SK-N-SH (cell line): ENCODE measurements at regions not wholly inside any gene's neighbourhood (a gene's known extent, or its start where the extent isn't known, plus 50 kb on each side); places are given as distances from the start of the nearest gene placed in this dataset.

Experiments used
- CTCF ChIA-PET: fragments of 300-600, 350-600 bp; formaldehyde crosslinking; extraction: SDS; loops from one replicate; lab custom pipeline; 2021; lab: Yijun Ruan, JAX
- POLR2A ChIA-PET: fragments of 350-600 bp; sonication (Branson Sonifier 250); formaldehyde crosslinking; extraction: SDS; loops from one replicate; lab custom pipeline; 2020; ENCODE audit warnings: antibody characterized with exemption, inconsistent platforms; lab: Yijun Ruan, JAX
- DNase-seq: peaks from one replicate; pipeline ENCODE4 v3.0.0; 2012
- H2AFZ ChIP-seq: fragments of 200-600 bp; sonication (generic); 2 replicates; pipeline ENCODE4 v1.8.1; 2016; ENCODE audit warnings: antibody characterized with exemption, mild to moderate bottlenecking, low read depth
- H3F3A ChIP-seq: fragments of 200-600 bp; sonication (generic); replicated peaks from 2 replicates; pipeline ENCODE3; 2016; ENCODE audit warnings: antibody characterized with exemption, mild to moderate bottlenecking; ENCODE audit not compliant: insufficient read depth
- H3K27ac ChIP-seq, 2 experiments: fragments of 200-500 bp in 1 of 2; fragments of 200-600 bp in 1 of 2; sonication (Bioruptor generic) in 1 of 2; sonication (generic), shearing (Covaris generic) in 1 of 2; 2 replicates each; pipeline versions ENCODE4 v1.5.1 to v1.6.1; 2014 to 2016; ENCODE audit warnings: low read depth in 2 of 2, inconsistent platforms in 1 of 2, low read length in 1 of 2, mild to moderate bottlenecking in 1 of 2, mixed read lengths in 1 of 2
- H3K27me3 ChIP-seq: fragments of 200-600 bp; sonication (generic), shearing (Covaris generic); 2 replicates; pipeline ENCODE4 v1.6.1; 2016; ENCODE audit warnings: mixed run types; ENCODE audit not compliant: insufficient read depth
- H3K36me3 ChIP-seq, 2 experiments: fragments of 200-500 bp in 1 of 2; fragments of 200-600 bp in 1 of 2; sonication (Bioruptor generic) in 1 of 2; sonication (generic) in 1 of 2; replicated peaks in 1 of 2; 2 replicates each; pipeline versions ENCODE3 to v1.5.1; 2014 to 2016; ENCODE audit warnings: low read length in 1 of 2, mild to moderate bottlenecking in 1 of 2; ENCODE audit not compliant: insufficient read depth in 2 of 2, control insufficient read depth in 1 of 2
- H3K4me1 ChIP-seq, 2 experiments: fragments of 200-500 bp in 1 of 2; fragments of 200-600 bp in 1 of 2; sonication (Bioruptor generic) in 1 of 2; sonication (generic), shearing (Covaris generic) in 1 of 2; 2 replicates each; pipeline versions ENCODE4 v1.5.1 to v1.6.1; 2014 to 2016; ENCODE audit warnings: low read depth in 1 of 2, low read length in 1 of 2, mixed run types in 1 of 2; ENCODE audit not compliant: insufficient read depth in 2 of 2, control insufficient read depth in 1 of 2
- H3K4me2 ChIP-seq: fragments of 200-600 bp; sonication (generic), shearing (Covaris generic); 2 replicates; pipeline ENCODE4 v1.6.1; 2017; ENCODE audit warnings: mixed run types
- H3K4me3 ChIP-seq, 2 experiments: fragments of 200-500 bp in 1 of 2; fragments of 200-600 bp in 1 of 2; sonication (Bioruptor generic) in 1 of 2; sonication (generic), shearing (Covaris generic) in 1 of 2; 2 replicates each; pipeline versions ENCODE4 v1.5.1 to v1.8.1; 2014 to 2016; ENCODE audit warnings: low read depth in 2 of 2, inconsistent platforms in 1 of 2, low read length in 1 of 2, mild to moderate bottlenecking in 1 of 2, mixed read lengths in 1 of 2, moderate library complexity in 1 of 2
- H3K79me2 ChIP-seq: fragments of 200-600 bp; sonication (generic); 2 replicates; pipeline ENCODE4 v1.8.1; 2017; ENCODE audit warnings: mild to moderate bottlenecking; ENCODE audit not compliant: insufficient read depth
- H3K9ac ChIP-seq: fragments of 200-600 bp; sonication (generic); 2 replicates; pipeline ENCODE4 v1.6.1; 2017; ENCODE audit warnings: mixed run types
- H3K9me2 ChIP-seq: fragments of 200-600 bp; sonication (generic); 2 replicates; pipeline ENCODE4 v1.6.1; 2017; ENCODE audit warnings: mixed run types
- H3K9me3 ChIP-seq: fragments of 200-600 bp; sonication (generic); 2 replicates; pipeline ENCODE4 v1.6.1; 2017; ENCODE audit warnings: mixed run types, mild to moderate bottlenecking, moderate library complexity
- H4K20me1 ChIP-seq: fragments of 200-600 bp; sonication (generic); 2 replicates; pipeline ENCODE4 v1.6.1; 2017; ENCODE audit warnings: mild to moderate bottlenecking, mixed run types; ENCODE audit not compliant: insufficient read depth
- EP300 ChIP-seq, 2 experiments: IDR thresholded peaks; 2 replicates each; pipeline versions ENCODE4 v1.4.0 to v1.6.1; 2012; ENCODE audit warnings: borderline replicate concordance in 1 of 2, low read depth in 1 of 2, low read length in 1 of 2
- GABPA ChIP-seq: IDR thresholded peaks from 2 replicates; pipeline ENCODE4 v1.4.0; 2012; ENCODE audit warnings: low read depth, mild to moderate bottlenecking
- MEF2A ChIP-seq: IDR thresholded peaks from 2 replicates; pipeline ENCODE4 v1.4.0; 2012; ENCODE audit warnings: low read depth, borderline replicate concordance
- POLR2AphosphoS5 ChIP-seq: IDR thresholded peaks from 2 replicates; pipeline ENCODE4 v1.6.1; 2012; ENCODE audit warnings: low read depth, low read length
- RAD21 ChIP-seq: IDR thresholded peaks from 2 replicates; pipeline ENCODE4 v1.6.1; 2012; ENCODE audit warnings: mild to moderate bottlenecking, low read length
- SMC3 ChIP-seq: IDR thresholded peaks from 2 replicates; pipeline ENCODE4 v1.6.1; 2012; ENCODE audit warnings: low read depth, low read length, improper control_type of control experiment
- YY1 ChIP-seq: IDR thresholded peaks from 2 replicates; pipeline ENCODE4 v1.4.0; 2012; ENCODE audit warnings: low read depth, mild to moderate bottlenecking
- WGBS: methylation state at CpG from one replicate; pipeline ENCODE4 v1.1.6; 2017; ENCODE audit warnings: low lambda C conversion rate; 5-methylcytosine and 5-hydroxymethylcytosine counted together
- TF ChIP-seq, protein P1 (sequence below): fragments of 150-350 bp; IDR thresholded peaks from 2 replicates; pipeline ENCODE4 v1.6.1; 2017; ENCODE audit warnings: antibody characterized with exemption, low read length, low read depth, borderline replicate concordance
- TF ChIP-seq, protein P2 (sequence below): IDR thresholded peaks from 2 replicates; pipeline ENCODE4 v1.6.1; 2012; ENCODE audit warnings: mild to moderate bottlenecking, low read depth, low read length, moderate library complexity

DNA sequence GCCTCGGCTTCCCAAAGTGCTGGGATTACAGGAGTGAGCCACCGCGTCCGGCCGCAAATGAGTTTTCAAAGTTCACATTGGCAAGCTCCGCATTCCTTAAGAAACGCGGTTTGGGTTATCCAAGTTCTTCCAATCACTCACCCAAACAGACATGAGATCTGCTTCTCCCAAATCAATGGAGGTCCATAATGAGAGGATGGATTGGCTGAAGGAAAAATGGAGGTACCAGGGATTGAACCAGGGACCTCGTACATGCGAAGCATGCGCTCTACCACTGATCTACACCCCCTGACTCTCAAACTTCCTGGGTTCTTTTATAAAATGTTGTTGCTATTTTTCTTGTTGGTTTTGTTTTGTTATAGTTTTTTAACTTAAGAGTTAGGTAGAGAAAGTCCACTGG lies 170.0 kb downstream of the GPX5 start:
- no peak overlapping the region for H3K9ac ChIP-seq
- 14% methylated on average over 11 of the region's 11 CpGs for WGBS
- H2AFZ ChIP-seq, result no peak overlapping the region
- H3K36me3 ChIP-seq, result no peaks in the 10 kb centered on the region
- H3K27ac ChIP-seq, result no peak overlapping the region
- H3K27me3 ChIP-seq, result peaks cover 55% of the 10 kb centered on the region
- H3K4me1 ChIP-seq, result peaks cover 0 to 2% of the 10 kb centered on the region in 2 experiments; a peak in 1 of 4 replicates
- TF ChIP-seq SMC3 (no peak), GABPA (no peak), RAD21 (no peak), EP300 (IDR thresholded peaks at IDR 0.05; ENCODE audit: borderline replicate concordance in 1 of 2, low read depth in 1 of 2, low read length in 1 of 2) (no peak)
- TF ChIP-seq, all 33 proteins: peak for 0
- H3K79me2 ChIP-seq, result no peaks in the 10 kb centered on the region
- no peak for DNase-seq
- H3K9me3 ChIP-seq, result no peaks in the 10 kb centered on the region
- H3K4me2 ChIP-seq, result peak overlapping the region; percentile 42; the same call in 1 of the 2 replicates
- no peaks in the 10 kb centered on the region for H4K20me1 ChIP-seq
- POLR2A ChIA-PET, result no interaction called here
- CTCF ChIA-PET, result no interaction called here
- no peaks in the 10 kb centered on the region for H3F3A ChIP-seq
- H3K4me3 ChIP-seq, result peak overlapping the region in 1 of 2 experiments; percentile 35; a peak in 2 of 4 replicates
- no peaks in the 10 kb centered on the region for H3K9me2 ChIP-seq

DNA sequence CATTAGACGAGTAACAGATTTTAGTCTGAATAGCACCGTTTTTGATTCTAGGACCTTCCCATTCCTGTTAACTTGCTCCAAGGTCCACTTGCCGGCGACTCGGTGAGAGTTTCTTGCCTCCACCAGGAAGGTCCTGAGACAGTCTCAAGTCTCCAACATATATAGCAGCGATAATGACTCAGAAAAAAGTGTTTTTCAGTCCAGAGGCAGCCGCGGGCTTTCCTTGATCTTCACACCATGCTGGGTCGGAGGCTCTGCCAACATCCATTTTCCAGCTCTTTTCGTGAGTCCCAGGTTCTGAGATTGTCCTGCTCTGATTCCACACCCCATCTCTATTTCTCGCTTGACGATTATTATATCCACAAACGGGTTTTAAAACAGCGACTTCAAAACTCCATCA lies 170.5 kb downstream of the GPX5 start:
- Histone ChIP-seq H3K9me3 (no peaks in the 10 kb centered on the region), H3F3A (no peaks in the 10 kb centered on the region), H3K27ac (no peak overlapping the region), H3K36me3 (no peaks in the 10 kb centered on the region), H4K20me1 (no peaks in the 10 kb centered on the region), H3K9me2 (no peaks in the 10 kb centered on the region), H3K9ac (no peak overlapping the region), H3K4me2 (peak overlapping the region; percentile 42; the same call in 1 of the 2 replicates), H3K27me3 (peaks cover 55% of the 10 kb centered on the region), H3K79me2 (no peaks in the 10 kb centered on the region), H3K4me1 (peaks cover 0 to 2% of the 10 kb centered on the region in 2 experiments; a peak in 1 of 4 replicates), H3K4me3 (peak overlapping the region; percentile 25 to 35), H2AFZ (no peak overlapping the region; the same call in 1 of the 2 replicates)
- 8% methylated on average over 14 of the region's 14 CpGs for WGBS
- TF ChIP-seq, protein P1, sequence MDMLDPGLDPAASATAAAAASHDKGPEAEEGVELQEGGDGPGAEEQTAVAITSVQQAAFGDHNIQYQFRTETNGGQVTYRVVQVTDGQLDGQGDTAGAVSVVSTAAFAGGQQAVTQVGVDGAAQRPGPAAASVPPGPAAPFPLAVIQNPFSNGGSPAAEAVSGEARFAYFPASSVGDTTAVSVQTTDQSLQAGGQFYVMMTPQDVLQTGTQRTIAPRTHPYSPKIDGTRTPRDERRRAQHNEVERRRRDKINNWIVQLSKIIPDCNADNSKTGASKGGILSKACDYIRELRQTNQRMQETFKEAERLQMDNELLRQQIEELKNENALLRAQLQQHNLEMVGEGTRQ, result no peak
- TF ChIP-seq, protein P2, sequence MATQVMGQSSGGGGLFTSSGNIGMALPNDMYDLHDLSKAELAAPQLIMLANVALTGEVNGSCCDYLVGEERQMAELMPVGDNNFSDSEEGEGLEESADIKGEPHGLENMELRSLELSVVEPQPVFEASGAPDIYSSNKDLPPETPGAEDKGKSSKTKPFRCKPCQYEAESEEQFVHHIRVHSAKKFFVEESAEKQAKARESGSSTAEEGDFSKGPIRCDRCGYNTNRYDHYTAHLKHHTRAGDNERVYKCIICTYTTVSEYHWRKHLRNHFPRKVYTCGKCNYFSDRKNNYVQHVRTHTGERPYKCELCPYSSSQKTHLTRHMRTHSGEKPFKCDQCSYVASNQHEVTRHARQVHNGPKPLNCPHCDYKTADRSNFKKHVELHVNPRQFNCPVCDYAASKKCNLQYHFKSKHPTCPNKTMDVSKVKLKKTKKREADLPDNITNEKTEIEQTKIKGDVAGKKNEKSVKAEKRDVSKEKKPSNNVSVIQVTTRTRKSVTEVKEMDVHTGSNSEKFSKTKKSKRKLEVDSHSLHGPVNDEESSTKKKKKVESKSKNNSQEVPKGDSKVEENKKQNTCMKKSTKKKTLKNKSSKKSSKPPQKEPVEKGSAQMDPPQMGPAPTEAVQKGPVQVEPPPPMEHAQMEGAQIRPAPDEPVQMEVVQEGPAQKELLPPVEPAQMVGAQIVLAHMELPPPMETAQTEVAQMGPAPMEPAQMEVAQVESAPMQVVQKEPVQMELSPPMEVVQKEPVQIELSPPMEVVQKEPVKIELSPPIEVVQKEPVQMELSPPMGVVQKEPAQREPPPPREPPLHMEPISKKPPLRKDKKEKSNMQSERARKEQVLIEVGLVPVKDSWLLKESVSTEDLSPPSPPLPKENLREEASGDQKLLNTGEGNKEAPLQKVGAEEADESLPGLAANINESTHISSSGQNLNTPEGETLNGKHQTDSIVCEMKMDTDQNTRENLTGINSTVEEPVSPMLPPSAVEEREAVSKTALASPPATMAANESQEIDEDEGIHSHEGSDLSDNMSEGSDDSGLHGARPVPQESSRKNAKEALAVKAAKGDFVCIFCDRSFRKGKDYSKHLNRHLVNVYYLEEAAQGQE, result no peak
- TF ChIP-seq MEF2A, result no peak
- no peak for TF ChIP-seq POLR2AphosphoS5
- TF ChIP-seq YY1, result no peak
- no peak for TF ChIP-seq GABPA
- no peak for DNase-seq
- ChIA-PET CTCF (no interaction called here), POLR2A (no interaction called here)
